H1 (cell line): ENCODE measurements at regions not wholly inside any gene's neighbourhood (a gene's known extent, or its start where the extent isn't known, plus 50 kb on each side); places are given as distances from the start of the nearest gene placed in this dataset.

Experiments used
- CHD7 ChIP-seq: fragments of 300-600 bp; sonication (generic); IDR thresholded peaks from 2 replicates; pipeline ENCODE4 v1.7.1; 2012; ENCODE audit warnings: low read length, moderate library complexity, mild to moderate bottlenecking, inconsistent platforms; ENCODE audit not compliant: insufficient replicate concordance
- CTCF ChIP-seq, 3 experiments: IDR thresholded peaks; 1 replicate in 2 of 3; 2 replicates in 1 of 3; pipeline versions ENCODE4 v1.5.1 to v1.6.1; 2011; ENCODE audit warnings: low read length in 3 of 3, mild to moderate bottlenecking in 3 of 3, inconsistent platforms in 2 of 3, low read depth in 1 of 3, moderate library complexity in 1 of 3; ENCODE audit not compliant: insufficient read depth in 1 of 3; ENCODE audit errors: control extremely low read depth in 1 of 3
- EZH2 ChIP-seq: fragments of 200-600 bp; sonication (generic); IDR thresholded peaks from 2 replicates; pipeline ENCODE4 v1.7.1; 2012; ENCODE audit warnings: low read depth, mild to moderate bottlenecking, moderate library complexity, low read length, inconsistent platforms; ENCODE audit not compliant: severe bottlenecking
- HDAC2 ChIP-seq, 2 experiments: fragments of 300-600 bp in 1 of 2; sonication (generic) in 1 of 2; IDR thresholded peaks; 2 replicates each; pipeline ENCODE4 v1.6.1; 2011 to 2012; ENCODE audit warnings: low read depth in 2 of 2, low read length in 2 of 2, mild to moderate bottlenecking in 2 of 2, moderate library complexity in 2 of 2, borderline replicate concordance in 1 of 2, inconsistent platforms in 1 of 2

GRCh38 chr13:88862095-88862620 lies 1191.0 kb downstream of the SLITRK5 start (continued):
- TF ChIP-seq CTCF (IDR thresholded peaks at IDR 0.05; ENCODE audit: control extremely low read depth in 1 of 3, insufficient read depth in 1 of 3, low read depth in 1 of 3, low read length in 3 of 3) (no peak), EZH2 (no peak), CHD7 (no peak), HDAC2 (IDR thresholded peaks at IDR 0.05; ENCODE audit: borderline replicate concordance in 1 of 2, low read depth in 2 of 2, low read length in 2 of 2) (no peak)
